HG03066 (cell line): ENCODE measurements at regions not wholly inside any gene's neighbourhood (a gene's known extent, or its start where the extent isn't known, plus 50 kb on each side); places are given as distances from the start of the nearest gene placed in this dataset.

ENCODE experiments used
- ATAC-seq: cut with Tn5 transposase; IDR thresholded peaks from one replicate; pipeline ENCODE4 v1.9.1; 2021; ENCODE audit warnings: low read depth; ENCODE audit not compliant: unreplicated experiment

DNA sequence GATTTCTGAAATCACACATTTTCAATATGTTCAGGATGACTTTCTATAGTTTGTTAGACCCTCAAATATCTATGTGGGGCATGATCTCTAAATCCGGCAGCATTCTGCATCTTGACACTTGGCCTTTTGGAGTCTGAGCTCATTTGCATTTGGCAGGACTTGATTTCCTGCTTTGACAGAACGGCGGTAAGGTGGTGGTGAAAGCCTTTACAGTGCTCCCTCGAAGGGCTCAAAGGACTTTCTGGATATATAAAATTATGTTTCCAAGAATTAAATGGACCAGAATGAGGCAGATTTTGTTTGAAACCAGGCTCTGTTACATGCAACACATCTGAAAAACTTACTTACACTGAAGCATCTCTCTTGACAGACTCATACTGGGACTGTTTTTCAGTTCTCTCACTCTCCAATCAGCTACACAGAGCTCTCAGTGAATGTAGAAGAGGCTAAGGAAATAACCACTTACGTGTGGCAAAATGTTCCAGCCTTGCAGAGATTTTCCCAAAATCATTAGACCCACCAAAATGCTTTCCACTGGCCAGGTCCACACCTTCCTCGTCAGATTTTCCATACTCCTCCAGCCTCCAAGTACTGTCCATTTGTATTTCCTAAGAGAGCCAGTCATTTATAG, 207.2 kb downstream of the SPRY2 start:
- ATAC-seq: no peak

DNA sequence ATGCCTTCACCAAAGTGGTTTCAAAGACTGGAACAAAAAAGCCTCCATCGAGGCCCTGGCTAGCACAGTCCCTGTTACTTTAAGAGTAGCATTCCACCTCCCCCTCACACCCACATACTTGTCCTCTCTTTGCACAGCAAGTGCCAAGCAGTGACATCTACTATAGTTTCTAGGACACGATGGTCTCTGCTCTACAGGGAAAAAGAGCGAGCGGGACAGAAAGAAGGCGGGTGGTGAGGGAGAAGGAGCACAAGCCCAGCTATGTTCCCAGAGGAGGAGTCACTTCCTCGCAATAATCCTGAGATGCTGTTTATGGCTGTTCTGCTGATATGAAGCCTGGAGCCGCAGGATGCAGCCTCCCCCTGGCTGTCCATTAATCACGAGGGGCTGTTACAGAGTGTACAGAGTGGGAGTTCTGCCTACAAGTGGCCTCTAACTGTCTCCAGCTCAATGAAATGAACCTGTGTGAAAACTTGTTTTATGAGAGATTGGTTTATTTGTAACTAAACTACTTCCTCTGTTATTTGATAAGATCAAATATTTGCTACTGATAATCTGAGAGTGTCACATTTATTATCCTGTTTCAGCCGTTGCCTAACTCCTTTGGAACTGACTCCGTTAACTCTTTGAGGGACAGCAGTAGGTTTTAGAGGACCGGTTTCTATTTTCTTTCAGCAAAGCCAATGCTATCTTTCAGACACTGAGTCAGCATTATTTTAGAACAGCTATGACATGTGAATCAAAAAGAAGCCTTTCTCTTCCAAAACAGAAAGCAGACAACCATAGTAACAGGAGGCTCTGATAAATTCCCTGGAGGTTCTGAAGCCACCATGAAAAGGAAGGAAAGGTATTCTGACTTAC, 208.0 kb downstream of the SPRY2 start:
- no peak for ATAC-seq

DNA sequence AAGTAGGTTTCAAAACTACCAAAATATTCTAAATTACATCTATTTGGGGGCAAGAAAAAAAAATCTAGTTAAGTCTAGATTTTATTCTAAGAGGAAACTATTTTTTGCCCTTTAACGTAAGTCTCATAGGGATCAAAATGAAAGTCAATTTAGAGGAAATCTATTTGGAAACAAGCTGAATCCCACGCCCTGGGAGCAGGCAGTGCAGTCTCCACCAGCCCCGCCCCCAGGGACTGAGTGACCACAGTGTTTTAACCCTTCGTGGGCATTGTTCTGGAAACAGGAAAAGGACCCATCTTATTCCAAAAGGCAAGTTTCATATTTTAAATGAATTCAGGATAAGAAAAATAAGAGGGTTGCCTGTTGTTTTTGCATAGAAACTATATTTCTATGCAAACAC, 209.7 kb downstream of the SPRY2 start:
- no peak for ATAC-seq

DNA sequence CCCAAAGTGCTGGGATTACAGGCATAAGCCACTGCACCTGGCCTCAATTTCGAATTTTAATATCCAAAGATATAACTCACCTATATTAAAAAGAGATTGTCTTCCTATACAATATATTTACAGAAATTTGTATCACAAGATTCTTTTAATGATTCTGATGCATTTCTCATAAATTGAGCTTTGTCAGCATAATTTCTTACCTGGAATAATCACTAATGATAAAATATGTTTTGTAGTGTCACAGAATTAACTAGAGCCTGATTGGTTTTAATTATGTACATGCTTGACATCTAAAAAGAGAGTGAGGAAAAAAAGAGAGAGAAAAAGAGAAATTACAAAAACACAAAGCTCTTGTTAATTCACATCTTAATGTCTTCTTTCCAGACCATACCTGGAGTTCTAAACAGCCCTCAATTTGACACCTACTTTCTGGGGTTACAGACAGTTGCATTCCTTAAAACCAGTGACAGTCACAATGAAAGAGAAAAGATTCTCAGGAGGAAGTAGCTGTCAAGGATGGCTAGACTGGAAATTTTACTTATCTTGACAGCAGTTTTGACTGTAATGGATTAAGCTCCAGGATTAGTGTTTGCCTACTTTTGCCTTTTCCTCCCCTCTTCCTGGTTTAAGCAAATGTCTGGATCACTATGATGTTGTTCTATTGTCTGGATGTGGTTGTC, 214.4 kb downstream of the SPRY2 start:
- ATAC-seq: no peak

DNA sequence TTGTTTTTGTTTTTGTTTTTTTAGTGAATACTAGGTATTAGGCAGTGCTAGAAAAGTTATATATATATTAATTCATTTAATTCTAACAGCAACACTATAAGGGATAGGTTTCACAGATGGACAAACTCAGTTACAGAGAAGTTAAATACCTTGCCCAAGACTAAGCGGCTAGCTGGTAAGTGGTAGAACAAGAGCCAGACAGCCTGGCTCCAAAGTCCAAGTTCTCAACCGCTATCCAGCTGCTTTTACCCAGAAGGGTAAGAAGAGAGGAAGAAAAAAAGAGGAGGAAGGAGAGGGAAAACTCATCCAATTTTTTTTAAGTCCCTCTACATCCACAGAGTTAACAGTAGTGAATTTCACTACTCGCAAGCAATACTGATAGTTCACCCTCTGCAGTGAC, 217.0 kb downstream of the SPRY2 start:
- no peak for ATAC-seq

DNA sequence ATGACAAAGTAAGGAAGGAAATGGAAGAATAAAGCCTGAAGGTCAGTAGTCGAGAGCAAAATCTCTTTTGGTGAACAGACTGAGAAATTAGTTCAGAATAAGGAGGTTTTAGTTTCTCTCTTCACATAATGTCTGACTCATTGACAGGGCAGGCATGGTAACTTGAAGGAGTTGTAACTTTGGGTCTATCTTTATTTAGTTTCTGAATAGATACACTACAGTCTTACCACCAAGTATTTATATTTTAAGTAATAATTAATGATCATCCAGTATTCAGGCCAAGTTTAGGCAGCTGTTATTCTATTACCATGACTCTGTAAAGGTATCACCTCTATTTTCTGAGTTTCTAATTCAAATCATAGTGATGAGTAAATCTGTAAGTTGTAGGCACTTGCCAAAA, 219.9 kb downstream of the SPRY2 start:
- ATAC-seq: peak; percentile 81

DNA sequence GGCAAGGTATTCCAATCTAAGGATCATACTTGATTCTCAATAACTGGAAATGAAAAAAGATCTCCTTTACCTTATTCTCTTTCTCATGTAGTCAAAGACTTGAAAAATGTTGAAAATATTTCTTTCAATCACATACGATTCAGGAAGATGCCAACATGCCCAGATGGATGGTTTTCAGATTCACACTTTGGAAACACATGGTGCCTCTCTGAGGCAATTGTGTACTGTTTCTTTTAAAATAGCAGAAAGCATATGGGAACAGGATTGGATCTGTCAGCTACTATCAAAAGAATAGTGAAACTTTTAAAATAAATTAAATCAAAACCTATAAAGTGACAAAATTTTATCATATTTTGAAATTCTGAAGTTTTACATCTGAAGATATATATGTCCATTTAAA, 222.4 kb downstream of the SPRY2 start:
- ATAC-seq: no peak

DNA sequence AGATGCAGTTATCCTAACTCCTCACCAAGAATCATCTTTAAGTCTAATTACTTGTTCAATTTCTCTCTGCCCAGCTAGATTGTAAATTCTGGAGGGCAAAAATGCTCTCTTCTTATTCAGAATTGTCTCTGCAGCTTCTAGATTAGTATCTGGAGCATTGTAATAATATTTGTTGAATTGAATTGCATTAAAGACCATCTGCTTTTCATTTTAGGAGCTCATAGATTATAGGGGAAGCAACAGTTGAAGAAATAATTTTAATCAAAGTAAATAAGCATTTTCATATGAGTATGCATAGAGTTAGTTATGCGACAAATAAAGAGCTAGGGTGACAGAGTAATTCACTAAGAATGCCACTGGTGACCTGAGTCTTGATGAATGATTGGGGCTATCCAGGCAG, 222.8 kb downstream of the SPRY2 start:
- ATAC-seq: no peak

DNA sequence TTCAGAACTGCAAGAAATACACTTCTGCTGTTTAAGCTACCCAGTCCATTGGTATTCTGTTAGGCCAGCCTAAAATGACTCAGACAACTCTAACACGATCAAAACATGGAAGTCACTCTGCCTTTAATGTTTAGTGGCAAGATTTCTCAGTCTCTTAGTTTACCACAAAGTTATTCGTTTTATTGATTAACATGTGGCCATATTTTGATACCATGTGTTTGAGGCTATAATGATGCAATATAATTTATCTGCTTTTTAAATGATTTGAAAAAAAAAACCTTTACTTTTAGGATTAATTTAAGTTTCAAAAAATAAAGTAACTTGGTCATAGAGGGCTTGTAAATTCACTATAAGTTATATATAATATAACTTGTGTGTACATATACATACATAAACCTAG, 223.4 kb downstream of the SPRY2 start:
- no peak for ATAC-seq

DNA sequence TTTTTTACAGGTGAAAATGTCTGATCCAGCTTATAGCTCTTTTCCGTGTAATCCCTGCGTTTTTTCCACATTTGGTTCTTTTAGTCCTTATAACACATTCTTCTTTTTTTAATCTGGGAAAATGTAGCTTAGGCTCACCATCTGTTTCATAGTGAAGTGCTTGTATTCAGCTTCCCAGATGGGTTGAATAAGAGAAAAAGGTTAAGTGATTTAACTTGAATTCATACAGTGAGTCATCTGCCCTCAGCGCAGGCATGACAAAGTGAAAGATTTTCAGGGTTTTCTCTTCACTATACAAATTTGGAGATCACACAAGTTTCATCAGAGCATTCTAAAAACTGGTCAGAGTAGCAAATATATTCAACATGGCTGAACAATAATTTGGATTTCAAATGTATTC, 224.8 kb downstream of the SPRY2 start:
- no peak for ATAC-seq

DNA sequence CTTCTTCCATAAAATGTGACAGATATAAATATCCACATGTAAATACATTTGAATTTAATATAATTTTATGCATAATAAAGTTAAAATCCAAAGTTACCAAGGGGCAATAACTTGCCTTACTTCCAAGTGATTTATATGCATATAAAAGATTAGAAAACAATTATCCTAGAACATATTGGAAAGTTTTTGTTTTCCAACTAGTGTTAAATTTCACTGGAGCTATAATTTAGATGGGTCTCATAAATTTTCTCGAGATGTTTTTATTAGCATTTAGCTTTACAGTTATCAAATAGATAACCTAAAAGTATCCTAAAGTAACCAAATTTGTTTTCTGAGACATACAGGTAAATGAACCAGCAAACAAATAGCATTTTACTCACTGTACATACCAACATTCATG, 225.3 kb downstream of the SPRY2 start:
- no peak for ATAC-seq

DNA sequence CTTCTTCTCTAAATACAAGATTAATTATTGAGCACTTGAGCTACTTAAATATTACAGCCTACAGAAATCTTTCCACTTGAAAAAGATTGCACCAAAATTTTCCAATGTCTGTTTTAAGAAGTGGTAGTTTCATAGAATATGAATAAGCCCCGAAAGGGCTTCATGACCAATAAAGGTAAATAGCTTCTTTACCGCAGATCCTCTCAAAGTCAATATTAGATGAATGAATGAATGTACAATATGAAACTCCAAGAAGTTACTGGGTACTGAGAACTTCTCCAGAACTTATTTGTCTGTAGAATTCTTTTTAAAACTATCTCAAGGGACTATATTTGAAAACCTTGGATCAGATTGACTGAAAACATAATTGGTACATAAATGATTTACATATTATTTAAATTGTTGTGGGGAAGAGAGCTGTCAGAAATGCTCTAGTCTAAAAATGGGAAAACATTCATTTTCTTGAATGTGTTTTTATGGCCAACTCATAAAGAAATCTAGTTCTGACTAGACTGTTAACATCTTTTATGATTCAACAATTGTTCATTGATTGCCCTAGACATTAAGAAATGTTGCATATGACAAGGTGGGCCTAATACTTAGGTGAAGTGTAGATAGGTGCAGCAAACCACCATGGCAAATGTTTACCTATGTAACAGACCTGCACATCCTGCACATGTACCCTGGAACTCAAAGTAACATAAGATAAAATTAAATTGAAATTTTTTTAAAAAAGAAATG, 227.0 kb downstream of the SPRY2 start:
- ATAC-seq: no peak

DNA sequence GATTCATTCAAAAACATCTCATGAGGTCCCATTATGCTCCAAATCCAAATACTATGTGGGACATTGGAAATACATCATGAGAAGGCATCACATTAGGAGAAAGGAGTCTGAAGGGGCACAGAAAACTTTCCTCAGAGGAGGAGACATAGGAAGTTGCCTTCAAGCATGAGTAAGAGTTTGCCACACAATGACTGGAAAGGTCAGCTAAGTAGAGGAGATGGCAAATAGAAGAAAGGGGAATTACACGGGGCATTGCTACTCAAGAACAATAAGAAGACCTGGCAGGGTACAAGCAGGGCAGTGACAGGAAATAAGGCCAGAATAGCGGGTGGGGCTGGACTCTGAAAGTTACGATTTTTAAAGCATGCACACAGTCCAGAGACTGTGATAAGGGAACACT, 231.6 kb downstream of the SPRY2 start:
- no peak for ATAC-seq

DNA sequence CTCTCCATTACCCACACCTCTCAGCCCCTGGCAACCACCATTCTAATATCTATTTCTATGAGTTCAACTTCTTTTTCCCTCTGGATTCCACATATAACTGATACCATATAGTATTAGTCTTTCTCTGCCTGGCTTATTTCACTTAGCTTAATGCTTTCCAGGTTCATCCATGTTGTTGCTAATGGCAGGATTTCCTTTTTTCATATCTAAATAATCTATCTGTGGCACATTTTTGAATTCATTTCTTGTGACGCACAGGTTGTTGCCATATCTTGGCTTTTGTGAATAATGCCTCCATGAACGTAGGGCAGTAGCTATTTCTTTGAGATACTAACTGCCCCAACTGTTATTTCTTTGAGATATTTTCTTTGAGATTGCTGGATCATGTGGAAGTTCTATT, 235.6 kb downstream of the SPRY2 start:
- no peak for ATAC-seq

DNA sequence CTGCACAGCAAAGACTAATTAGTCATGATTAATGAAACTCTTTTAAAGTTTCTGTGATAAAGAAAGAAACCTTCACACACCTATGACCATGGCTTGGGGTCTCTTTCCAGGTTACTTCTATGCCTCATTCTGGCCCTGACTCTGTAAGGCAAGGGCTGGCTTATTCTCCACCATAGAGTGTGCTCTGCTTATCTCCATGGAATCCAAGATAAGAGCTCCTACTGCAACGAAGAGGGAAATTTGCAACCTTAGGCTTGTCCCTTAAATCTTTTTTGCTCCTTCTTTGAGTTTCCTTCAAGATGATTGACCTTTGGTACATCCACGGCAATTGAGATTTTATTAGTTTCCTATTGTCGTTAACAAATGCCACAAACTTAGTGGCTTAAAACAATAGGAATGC, 239.9 kb downstream of the SPRY2 start:
- ATAC-seq: no peak

DNA sequence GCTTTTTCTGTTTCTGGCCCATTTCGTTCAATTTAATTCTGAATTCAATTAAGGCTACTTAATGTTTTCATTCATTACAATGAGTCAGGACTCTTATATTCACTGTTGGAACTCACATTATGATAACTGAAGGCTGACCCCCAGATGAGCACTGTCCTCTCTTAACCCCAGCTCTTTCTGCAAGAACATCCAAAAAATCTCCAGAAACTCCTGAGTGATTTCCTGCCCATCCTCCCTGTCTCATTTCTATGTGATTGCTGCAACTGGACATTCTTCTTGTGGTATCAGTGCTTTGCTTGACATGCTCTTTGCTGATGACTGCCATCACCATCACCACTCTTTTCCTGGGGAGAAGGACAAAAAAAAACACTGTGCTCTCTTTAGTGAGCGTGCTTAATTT, 240.3 kb downstream of the SPRY2 start:
- no peak for ATAC-seq

DNA sequence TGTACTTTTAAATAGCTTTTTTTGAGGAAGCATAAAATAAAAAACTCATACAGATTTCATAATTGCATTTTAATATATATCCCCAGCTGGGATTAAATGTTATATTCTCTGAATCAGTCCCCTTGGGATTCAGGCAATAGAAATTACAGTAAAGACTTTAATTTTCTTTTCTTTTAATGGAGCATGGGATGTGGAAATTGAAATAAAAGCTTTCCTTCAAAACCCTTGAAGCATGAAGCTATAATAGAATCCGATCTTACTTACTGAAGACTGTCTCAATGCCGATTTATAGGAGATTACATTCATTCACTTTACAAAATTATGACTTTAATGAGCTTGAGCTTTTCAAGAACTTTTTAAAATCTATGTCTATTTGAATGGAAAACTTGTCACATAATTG, 243.4 kb downstream of the SPRY2 start:
- no peak for ATAC-seq

DNA sequence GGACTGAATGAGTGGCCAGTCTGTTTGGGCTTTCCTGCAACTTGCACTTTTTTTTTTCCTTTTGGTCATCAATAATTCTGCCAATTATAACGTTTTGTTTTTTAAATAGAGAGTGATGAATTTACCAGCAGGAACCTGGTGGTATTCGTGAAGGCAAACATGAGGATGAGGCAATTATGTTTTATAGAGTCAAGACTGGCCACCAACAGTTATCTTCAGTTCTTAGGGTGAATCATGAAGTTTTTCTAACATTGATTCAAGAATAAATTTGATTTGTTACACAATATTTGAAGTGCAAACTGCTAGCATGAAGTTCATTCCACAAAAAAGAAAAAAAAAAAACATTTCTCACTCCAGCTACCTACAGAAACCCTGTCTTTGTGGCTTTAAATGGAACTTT, 244.5 kb downstream of the SPRY2 start:
- ATAC-seq: no peak

DNA sequence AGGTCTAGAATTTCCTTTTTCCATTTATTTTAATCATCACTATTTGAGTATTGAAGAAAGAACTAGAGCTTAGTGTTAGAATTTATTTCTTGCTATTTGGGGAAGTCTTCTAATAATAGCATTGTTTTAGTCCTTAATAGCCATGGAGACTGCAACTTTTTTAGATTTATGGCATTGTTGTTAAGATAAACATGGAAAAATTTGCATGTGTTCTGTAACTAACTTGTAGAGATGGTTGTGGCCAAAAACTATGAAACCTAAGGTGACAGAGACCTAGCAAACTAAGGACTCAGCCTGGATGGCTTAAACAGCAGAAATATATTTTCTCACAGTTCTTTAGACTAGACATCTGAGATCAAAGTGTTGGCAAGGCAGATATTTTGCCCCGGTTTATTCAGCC, 246.4 kb downstream of the SPRY2 start:
- ATAC-seq: no peak

DNA sequence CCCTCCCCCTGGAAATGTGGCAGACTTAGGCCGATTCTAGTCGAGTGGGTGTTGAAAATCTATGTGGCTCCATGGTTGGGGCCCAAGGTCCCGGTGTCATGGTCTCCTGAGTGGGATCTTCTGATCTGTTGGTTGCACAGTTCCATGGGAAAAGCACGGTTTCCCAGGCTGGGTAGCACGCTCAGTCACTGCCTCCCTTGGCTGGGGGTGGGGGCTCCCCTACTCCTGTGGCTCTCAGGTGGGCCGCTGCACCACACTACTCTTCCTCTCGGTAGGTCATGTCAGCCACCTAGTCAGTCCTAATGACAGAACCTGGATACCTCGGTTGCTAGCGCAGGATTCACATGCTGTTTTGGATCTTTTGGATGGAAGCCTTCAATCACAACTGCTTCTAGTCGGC, 247.0 kb downstream of the SPRY2 start:
- no peak for ATAC-seq

DNA sequence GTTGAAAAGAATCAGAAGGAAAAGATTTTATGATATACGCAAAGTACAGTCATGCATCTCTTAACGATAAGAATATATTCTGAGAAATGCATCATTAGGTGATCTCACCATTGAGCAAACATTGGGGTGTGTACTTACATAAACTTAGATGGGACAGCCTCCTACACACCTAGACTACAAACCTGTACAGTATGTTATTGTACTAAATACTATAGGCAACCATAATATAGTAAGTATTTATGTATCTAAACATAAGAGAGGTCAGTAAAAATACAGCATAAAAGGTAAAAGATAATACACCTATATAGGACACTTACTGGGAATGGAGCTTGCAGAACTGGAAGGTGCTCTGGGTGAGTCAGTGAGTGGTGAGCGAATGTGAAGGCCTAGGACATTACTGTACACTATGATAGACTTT, 254.6 kb downstream of the SPRY2 start:
- no peak for ATAC-seq
